ENCODE measurements at regions not wholly inside any gene's neighbourhood (a gene's known extent, or its start where the extent isn't known, plus 50 kb on each side); places are given as distances from the start of the nearest gene placed in this dataset.

DNA sequence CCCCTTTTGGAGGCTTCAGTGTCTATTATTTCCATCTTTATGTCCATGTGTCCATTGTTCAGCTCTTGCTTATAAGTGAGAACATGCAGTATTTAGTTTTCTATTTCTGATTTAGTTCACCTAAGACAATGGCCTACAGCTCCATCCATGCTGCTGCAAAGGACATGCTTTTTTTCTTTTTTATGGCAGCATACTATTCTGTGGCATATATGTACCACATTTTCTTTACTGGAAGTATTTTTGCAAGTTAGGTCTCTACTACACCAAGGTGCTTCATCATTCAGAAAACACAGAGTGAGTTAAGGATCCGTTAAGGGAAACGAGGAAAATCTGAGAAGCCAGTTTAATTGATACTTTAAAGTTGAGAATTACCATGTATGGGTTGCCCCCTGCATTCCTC lies 297.2 kb downstream of the CDCA7 start:
- Histone ChIP-seq H3K27me3 (no peaks in the 10 kb centered on the region), H3K27ac (peak overlapping the region in 2 of 4 donors; percentile 43 to 44), H3K4me1 (peaks cover 0 to 10% (median 0%) of the 10 kb centered on the region in 4 donors), H3K4me3 (no peak overlapping the region), H3K9me3 (no peaks in the 10 kb centered on the region), H3K36me3 (no peaks in the 10 kb centered on the region)
- intact Hi-C loops (cut with DNase I; ENCODE audit: low total_unique reads): no loop called here
- 92 to 95% methylated on average over 2 of the region's 2 CpGs for WGBS, 2 donors (ENCODE audit: low coverage in 1 of 2)
- in situ Hi-C loops (cut with MboI; ENCODE audit: low pct_ligation_motif_present in 1 of 4, low pct_unique_long_range_greater_than_20kb in 1 of 4, low sequenced_read_pairs in 3 of 4): no loop called here
- DNase-seq: no peak
- no peak for TF ChIP-seq POLR2A (IDR thresholded peaks at IDR 0.05)
- TF ChIP-seq, protein P1, sequence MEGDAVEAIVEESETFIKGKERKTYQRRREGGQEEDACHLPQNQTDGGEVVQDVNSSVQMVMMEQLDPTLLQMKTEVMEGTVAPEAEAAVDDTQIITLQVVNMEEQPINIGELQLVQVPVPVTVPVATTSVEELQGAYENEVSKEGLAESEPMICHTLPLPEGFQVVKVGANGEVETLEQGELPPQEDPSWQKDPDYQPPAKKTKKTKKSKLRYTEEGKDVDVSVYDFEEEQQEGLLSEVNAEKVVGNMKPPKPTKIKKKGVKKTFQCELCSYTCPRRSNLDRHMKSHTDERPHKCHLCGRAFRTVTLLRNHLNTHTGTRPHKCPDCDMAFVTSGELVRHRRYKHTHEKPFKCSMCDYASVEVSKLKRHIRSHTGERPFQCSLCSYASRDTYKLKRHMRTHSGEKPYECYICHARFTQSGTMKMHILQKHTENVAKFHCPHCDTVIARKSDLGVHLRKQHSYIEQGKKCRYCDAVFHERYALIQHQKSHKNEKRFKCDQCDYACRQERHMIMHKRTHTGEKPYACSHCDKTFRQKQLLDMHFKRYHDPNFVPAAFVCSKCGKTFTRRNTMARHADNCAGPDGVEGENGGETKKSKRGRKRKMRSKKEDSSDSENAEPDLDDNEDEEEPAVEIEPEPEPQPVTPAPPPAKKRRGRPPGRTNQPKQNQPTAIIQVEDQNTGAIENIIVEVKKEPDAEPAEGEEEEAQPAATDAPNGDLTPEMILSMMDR (IDR thresholded peaks at IDR 0.05): no peak
- no peak for TF ChIP-seq POLR2AphosphoS5 (IDR thresholded peaks at IDR 0.05)
- no peak for TF ChIP-seq EP300 (IDR thresholded peaks at IDR 0.05; ENCODE audit: low read depth)

DNA sequence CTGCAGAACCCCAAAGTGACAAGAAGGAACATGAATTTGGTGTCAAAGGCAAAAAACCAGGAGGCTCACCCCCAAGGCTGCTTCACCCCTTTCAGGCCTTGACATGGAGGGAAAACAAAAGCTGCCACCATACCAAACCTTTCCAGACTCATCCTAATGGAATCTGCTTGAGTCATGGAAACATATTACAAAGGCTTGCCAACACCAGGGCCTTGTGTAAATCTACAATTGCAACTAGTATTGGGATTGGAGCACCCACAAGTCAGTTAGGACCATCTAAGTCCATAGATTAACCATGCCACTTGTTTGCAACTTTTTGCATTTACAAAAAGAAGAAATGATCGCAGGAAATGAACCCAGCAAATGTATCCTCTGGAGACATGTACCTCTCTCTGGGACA lies 297.6 kb downstream of the CDCA7 start:
- intact Hi-C loops (cut with DNase I; ENCODE audit: low total_unique reads) (no loop called here), in situ Hi-C loops (cut with MboI; ENCODE audit: low pct_ligation_motif_present in 1 of 4, low pct_unique_long_range_greater_than_20kb in 1 of 4, low sequenced_read_pairs in 3 of 4) (no loop called here)
- TF ChIP-seq, protein P1 (IDR thresholded peaks at IDR 0.05): no peak
- TF ChIP-seq EP300 (IDR thresholded peaks at IDR 0.05; ENCODE audit: low read depth): no peak
- no peak for TF ChIP-seq POLR2A (IDR thresholded peaks at IDR 0.05)
- no peak for TF ChIP-seq POLR2AphosphoS5 (IDR thresholded peaks at IDR 0.05)
- peaks cover 0 to 10% (median 0%) of the 10 kb centered on the region in 4 donors for H3K4me1 ChIP-seq
- no peaks in the 10 kb centered on the region for H3K9me3 ChIP-seq
- 67 to 81% methylated on average over 1 of the region's 1 CpG for WGBS, 2 donors (ENCODE audit: low coverage in 1 of 2)
- H3K27ac ChIP-seq: peak overlapping the region; percentile 5 to 49 (median 44)
- H3K36me3 ChIP-seq: no peaks in the 10 kb centered on the region
- DNase-seq: no peak
- H3K4me3 ChIP-seq: no peak overlapping the region
- H3K27me3 ChIP-seq: no peaks in the 10 kb centered on the region

DNA sequence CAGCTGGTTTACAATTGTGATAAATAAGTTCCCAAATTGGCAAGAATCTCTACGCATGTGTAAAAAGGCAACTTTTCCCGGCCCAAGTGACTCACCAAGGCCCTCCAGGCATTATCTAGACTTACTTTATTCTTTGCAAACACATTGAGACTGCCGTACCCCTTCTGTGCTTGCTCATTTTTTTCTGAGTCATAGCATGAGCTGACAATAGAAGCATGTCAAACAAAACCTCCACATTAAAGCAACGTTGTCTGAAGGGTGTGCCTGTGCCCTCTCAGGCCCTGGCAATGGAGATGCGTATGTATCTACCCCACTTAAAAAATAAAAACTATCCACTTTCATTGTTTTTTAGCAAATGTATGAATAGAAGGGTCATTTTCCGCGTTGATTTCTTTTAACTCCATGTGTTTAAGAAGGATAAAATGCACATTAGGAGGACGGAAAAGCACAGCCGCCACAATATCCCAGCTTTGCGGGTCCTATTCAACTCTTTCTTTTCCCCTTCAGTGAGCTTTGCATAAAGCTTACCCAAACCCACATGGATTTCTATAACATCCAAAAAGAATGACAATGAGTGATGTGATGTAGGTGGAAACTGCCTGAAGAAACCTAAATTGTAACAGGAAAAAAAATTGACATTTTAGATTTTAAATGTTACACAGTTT lies 298.2 kb downstream of the CDCA7 start:
- Histone ChIP-seq H3K4me3 (no peak overlapping the region), H3K9me3 (no peaks in the 10 kb centered on the region), H3K27me3 (no peaks in the 10 kb centered on the region), H3K27ac (peak overlapping the region; percentile 14 to 49 (median 44)), H3K4me1 (peaks cover 0 to 10% (median 0%) of the 10 kb centered on the region in 4 donors), H3K36me3 (no peaks in the 10 kb centered on the region)
- DNase-seq: no peak
- TF ChIP-seq POLR2A (IDR thresholded peaks at IDR 0.05) (no peak), POLR2AphosphoS5 (IDR thresholded peaks at IDR 0.05) (no peak), EP300 (IDR thresholded peaks at IDR 0.05; ENCODE audit: low read depth) (no peak)
- TF ChIP-seq, protein P1 (IDR thresholded peaks at IDR 0.05): no peak
- intact Hi-C loops (cut with DNase I; ENCODE audit: low total_unique reads): no loop called here
- in situ Hi-C loops (cut with MboI; ENCODE audit: low pct_ligation_motif_present in 1 of 4, low pct_unique_long_range_greater_than_20kb in 1 of 4, low sequenced_read_pairs in 3 of 4): no loop called here
- 55 to 59% methylated on average over 10 of the region's 10 CpGs for WGBS, 2 donors (ENCODE audit: low coverage in 1 of 2)

DNA sequence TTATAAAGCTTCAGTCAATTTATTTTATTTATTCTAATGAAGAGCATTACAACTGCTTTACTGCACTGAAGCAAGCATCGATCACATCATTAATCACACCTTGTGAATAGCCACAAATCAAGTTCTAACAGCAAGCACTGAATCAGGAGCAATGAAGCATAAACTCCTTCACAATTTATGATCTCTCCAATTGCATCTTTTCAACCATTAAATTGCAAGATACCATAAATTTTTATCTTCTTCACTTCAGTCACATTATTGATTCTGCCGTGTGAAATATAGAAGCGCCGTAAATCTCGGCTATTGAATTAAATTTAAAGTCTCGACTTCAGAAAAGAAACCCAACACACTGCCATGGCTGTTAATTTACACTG lies 298.7 kb downstream of the CDCA7 start:
- H3K4me3 ChIP-seq: no peak overlapping the region
- H3K9me3 ChIP-seq: no peaks in the 10 kb centered on the region
- no peak for DNase-seq
- in situ Hi-C loops (cut with MboI; ENCODE audit: low pct_ligation_motif_present in 1 of 4, low pct_unique_long_range_greater_than_20kb in 1 of 4, low sequenced_read_pairs in 3 of 4) (no loop called here), intact Hi-C loops (cut with DNase I; ENCODE audit: low total_unique reads) (no loop called here)
- H3K27ac ChIP-seq: peak overlapping the region in 3 of 4 donors; percentile 43 to 49 (median 44)
- TF ChIP-seq EP300 (IDR thresholded peaks at IDR 0.05; ENCODE audit: low read depth): no peak
- no peak for TF ChIP-seq POLR2A (IDR thresholded peaks at IDR 0.05)
- TF ChIP-seq, protein P1 (IDR thresholded peaks at IDR 0.05): no peak
- TF ChIP-seq POLR2AphosphoS5 (IDR thresholded peaks at IDR 0.05): no peak
- no peaks in the 10 kb centered on the region for H3K27me3 ChIP-seq
- WGBS, 2 donors (ENCODE audit: low coverage in 1 of 2): 89 to 93% methylated on average over 6 of the region's 6 CpGs
- peaks cover 0 to 10% (median 0%) of the 10 kb centered on the region in 4 donors for H3K4me1 ChIP-seq
- no peaks in the 10 kb centered on the region for H3K36me3 ChIP-seq

Measured in transverse colon (tissue), 4 donors.